Natural killer cell treated with Interleukin-12 subunit alpha and Interleukin-12 subunit beta and Interleukin-15 and Interleukin-18, amount 100 ng/mL, for 72 hours (primary cell): ENCODE measurements at regions not wholly inside any gene's neighbourhood (a gene's known extent, or its start where the extent isn't known, plus 50 kb on each side); places are given as distances from the start of the nearest gene placed in this dataset.
A peak's percentile ranks its signal among the peaks of the same experiment; 100 is the strongest.

Experiments
- ATAC-seq, 2 donors: fragments of 150-1000 bp; cut with Tn5 transposase in 1 of 2; sonication (Bioruptor Pico), chemical (Tn5 transposase) in 1 of 2; 2 replicates each; pipeline ENCODE4 v1.10.0; 2021
- DNase-seq: peaks from one replicate; pipeline ENCODE4 v3.0.0; 2022; ENCODE audit warnings: low spot score
- H3K27ac Mint-ChIP-seq, 2 donors: 1 replicate in 1 of 2; 2 replicates in 1 of 2; pipeline ENCODE4 v1.8.0; 2022; ENCODE audit warnings: mixed read lengths in 2 of 2, mild to moderate bottlenecking in 1 of 2, moderate library complexity in 1 of 2
- H3K27me3 Mint-ChIP-seq, 2 donors: 1 replicate in 1 of 2; 2 replicates in 1 of 2; pipeline ENCODE4 v1.8.0; 2022; ENCODE audit warnings: mixed read lengths in 2 of 2
- H3K36me3 Mint-ChIP-seq: one replicate; pipeline ENCODE4 v1.8.0; 2022; ENCODE audit warnings: mixed read lengths
- H3K4me1 Mint-ChIP-seq, 2 donors: 1 replicate in 1 of 2; 2 replicates in 1 of 2; pipeline ENCODE4 v1.8.0; 2022; ENCODE audit warnings: low read depth in 2 of 2, mixed read lengths in 2 of 2, mild to moderate bottlenecking in 1 of 2
- H3K4me3 Mint-ChIP-seq: one replicate; pipeline ENCODE4 v1.8.0; 2022; ENCODE audit warnings: mixed read lengths
- H3K9me3 Mint-ChIP-seq: 2 replicates; pipeline ENCODE4 v1.8.0; 2022; ENCODE audit warnings: mixed read lengths

DNA sequence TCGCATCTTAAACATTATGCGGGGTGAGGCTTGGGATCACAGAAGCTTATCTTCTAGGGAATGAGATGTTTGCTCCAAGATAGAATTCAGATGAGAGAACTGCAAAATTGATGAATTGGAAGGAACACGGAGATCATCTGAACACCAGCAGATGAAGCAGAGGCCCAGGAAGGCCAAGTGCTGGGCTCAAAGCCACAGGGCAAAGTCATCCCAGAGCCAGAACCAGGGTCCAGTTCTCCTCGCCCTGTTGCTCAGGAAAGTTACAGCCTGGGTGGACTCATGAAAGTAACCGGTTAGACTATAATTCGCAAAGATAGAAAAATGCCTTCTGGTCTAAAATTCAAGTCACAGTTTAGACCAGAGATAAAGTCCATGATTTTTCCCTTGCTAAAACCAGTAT lies 456.1 kb upstream of the ID2 start:
- no peaks in the 10 kb centered on the region for H3K27me3 Mint-ChIP-seq
- no peak for ATAC-seq
- peaks cover 15 to 31% of the 10 kb centered on the region in 2 donors for H3K4me1 Mint-ChIP-seq
- H3K4me3 Mint-ChIP-seq: no peak overlapping the region
- no peaks in the 10 kb centered on the region for H3K9me3 Mint-ChIP-seq
- H3K36me3 Mint-ChIP-seq: peaks cover 1% of the 10 kb centered on the region
- no peak for DNase-seq
- H3K27ac Mint-ChIP-seq: no peak overlapping the region

DNA sequence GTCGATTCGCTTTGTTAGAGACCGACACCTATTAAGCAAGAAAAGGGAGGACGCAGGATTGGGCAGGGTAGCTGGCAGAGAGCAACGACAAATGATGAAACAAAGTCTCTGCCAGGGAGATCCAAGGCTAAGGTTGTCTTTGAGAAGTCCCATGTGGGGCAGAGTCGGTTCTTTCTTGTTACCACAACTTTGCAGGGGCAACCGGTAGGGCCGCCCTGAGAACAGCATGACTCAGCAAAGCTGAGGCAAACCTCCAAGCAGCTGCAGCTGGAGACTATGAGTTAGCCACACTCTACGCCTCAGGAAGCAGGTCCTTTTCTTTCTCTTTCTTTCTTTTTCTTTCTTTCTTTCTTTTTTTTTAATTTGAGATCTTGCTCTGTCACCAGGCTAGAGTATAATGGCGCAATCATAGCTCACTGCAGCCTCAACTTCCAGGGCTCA lies 452.3 kb upstream of the ID2 start:
- DNase-seq (peak; percentile 75), ATAC-seq (peak; percentile 97 to 99)
- Mint-ChIP-seq H3K27me3 (no peaks in the 10 kb centered on the region), H3K9me3 (no peaks in the 10 kb centered on the region), H3K27ac (peak overlapping the region; percentile 79 to 89), H3K4me3 (peak overlapping the region; percentile 77), H3K36me3 (peaks cover 4% of the 10 kb centered on the region), H3K4me1 (peaks cover 27 to 35% of the 10 kb centered on the region in 2 donors)

DNA sequence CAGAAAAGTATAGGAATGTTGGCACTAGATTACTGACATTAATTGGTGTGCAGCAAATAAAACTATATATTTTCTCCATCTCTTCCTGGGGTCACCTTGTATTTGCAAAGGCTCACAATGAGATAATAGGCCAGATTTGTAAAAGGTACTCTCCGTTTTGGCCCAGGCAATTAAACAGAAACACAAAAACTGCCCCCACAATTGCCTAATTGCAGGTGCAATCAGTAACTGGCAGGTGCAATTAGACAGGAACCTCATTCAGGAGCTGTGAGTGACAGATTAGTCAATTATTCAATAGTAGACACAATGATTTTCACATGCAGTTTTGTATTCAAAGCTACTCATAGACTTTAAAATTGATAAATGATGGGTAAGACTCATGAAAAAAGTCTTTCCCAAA lies 451.4 kb upstream of the ID2 start:
- ATAC-seq: no peak
- Mint-ChIP-seq H3K4me1 (peaks cover 36 to 44% of the 10 kb centered on the region in 2 donors), H3K4me3 (no peak overlapping the region), H3K27me3 (no peaks in the 10 kb centered on the region), H3K27ac (peak overlapping the region; percentile 79 to 89), H3K9me3 (no peaks in the 10 kb centered on the region), H3K36me3 (peaks cover 4% of the 10 kb centered on the region)
- DNase-seq: no peak

DNA sequence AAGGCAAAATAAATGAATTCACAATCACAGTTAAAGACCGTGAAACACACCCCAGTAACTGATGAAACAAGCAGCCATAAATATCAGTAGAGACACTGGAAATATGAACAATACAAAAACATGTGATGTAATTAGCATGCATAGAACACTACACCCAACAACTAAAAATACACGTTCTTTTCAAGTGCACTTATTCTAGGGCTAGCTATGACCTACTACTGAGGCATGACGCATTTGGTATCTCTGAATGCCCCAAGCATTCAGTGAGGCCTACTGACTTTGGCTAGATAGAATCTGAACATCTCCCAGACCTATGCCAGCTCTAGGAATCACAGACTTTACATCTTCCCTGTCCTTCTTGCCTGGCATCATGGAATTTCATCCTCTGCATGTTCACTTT lies 450.0 kb upstream of the ID2 start:
- Mint-ChIP-seq H3K36me3 (peaks cover 4% of the 10 kb centered on the region), H3K27me3 (no peaks in the 10 kb centered on the region), H3K9me3 (no peaks in the 10 kb centered on the region), H3K4me3 (no peak overlapping the region), H3K27ac (peak overlapping the region in 1 of 2 donors; percentile 33), H3K4me1 (peaks cover 36 to 50% of the 10 kb centered on the region in 2 donors)
- DNase-seq (no peak), ATAC-seq (no peak)

DNA sequence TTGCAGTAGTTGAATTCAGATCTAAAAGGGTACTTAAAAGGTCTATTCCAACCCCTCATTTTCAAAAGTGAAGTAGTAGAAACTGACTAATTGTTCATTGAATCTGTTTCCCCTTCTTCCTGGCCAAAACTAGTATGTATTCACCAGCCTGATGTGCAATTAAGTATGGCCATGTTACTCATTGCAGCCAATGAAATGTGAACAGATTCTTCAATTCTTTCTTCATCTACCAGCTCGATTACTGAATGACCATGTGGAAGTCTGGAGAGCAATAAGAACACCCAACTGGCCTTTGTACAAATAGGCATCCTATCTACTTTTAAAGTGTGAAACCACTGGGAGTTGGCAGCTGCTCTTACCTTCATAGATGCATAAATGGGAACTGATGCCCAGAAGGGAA lies 449.0 kb upstream of the ID2 start:
- DNase-seq: no peak
- Mint-ChIP-seq H3K27ac (peak overlapping the region; percentile 33 to 36), H3K4me3 (no peak overlapping the region), H3K4me1 (peaks cover 35 to 56% of the 10 kb centered on the region in 2 donors), H3K36me3 (peaks cover 4% of the 10 kb centered on the region), H3K9me3 (no peaks in the 10 kb centered on the region), H3K27me3 (no peaks in the 10 kb centered on the region)
- ATAC-seq: no peak

DNA sequence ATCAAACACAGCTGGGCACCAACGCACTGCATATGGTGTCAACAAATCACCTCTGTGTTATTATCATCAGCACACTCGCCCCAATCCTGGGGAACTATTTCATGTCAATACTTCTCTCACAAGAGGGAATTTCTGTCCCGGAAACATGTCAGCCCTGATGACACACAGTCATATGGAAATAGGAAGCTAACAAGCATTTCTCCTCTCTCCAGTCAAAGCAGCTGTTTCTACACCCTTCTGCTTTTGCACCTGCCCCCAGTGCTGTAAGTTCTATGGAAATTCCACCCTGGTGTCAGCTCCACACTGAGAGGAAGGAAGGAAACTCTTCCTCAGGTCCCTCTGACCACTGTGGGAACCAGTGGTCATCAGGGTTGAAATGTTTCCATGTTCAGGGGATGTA lies 447.6 kb upstream of the ID2 start:
- DNase-seq (no peak), ATAC-seq (no peak)
- H3K36me3 Mint-ChIP-seq: peaks cover 4% of the 10 kb centered on the region
- no peaks in the 10 kb centered on the region for H3K9me3 Mint-ChIP-seq
- peaks cover 41 to 66% of the 10 kb centered on the region in 2 donors for H3K4me1 Mint-ChIP-seq
- peak overlapping the region in 1 of 2 donors; percentile 79 for H3K27ac Mint-ChIP-seq
- no peaks in the 10 kb centered on the region for H3K27me3 Mint-ChIP-seq
- H3K4me3 Mint-ChIP-seq: no peak overlapping the region

DNA sequence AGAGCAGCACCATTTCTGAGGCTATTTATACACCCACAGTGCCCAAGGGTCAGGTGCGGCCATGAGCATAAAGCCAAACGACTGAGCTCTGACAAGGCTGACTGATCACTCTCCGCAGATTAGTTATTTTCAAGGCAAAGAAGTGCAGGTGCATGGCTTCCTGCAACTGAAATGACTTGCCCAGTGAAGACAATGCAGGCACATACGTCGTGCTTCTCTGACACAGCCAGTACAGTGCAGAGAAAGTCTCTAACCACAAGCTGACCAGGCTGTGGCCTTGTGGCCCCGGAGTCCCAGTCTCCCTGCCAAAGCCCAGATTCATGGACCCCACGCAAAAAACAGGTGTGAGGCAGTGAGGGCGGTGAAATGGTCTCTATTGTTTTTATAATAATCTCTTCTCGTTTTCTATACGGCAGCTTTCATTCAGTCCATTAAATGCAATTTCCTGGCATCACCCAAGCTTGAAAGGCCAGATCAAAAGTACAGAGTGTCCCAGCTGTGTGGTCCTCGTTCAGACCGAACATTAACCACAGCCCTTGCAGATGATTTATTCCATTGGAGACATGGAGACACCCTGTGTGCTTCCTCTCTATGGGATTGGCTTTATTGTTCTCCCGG lies 447.0 kb upstream of the ID2 start:
- H3K27ac Mint-ChIP-seq: peak overlapping the region in 1 of 2 donors; percentile 79
- H3K36me3 Mint-ChIP-seq: peaks cover 4% of the 10 kb centered on the region
- H3K27me3 Mint-ChIP-seq: no peaks in the 10 kb centered on the region

DNA sequence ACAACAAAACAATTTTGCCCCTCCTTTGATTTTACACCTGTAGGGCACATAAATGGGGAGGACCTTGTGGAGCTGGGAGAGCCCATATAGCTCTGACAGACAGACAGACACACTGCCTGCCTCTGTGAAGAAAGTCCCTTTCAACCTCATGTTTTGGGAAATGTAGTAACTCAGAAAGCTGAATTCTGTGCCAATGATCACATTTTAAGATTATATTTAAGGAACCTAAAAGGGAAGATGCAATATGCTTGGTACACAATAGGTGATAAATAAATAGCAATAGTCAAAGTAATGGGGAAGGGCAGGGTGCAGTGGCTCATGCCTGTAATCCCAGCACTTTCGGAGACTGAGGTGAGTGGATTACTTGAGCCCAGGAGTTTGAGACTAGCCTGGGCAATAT lies 446.4 kb upstream of the ID2 start:
- Mint-ChIP-seq H3K27ac (peak overlapping the region in 1 of 2 donors; percentile 79), H3K9me3 (no peaks in the 10 kb centered on the region), H3K4me3 (peak overlapping the region; percentile 47), H3K27me3 (no peaks in the 10 kb centered on the region), H3K4me1 (peaks cover 44 to 67% of the 10 kb centered on the region in 2 donors), H3K36me3 (peaks cover 4% of the 10 kb centered on the region)
- DNase-seq (no peak), ATAC-seq (no peak)

More for the DNA sequence above, 447.0 kb upstream of the ID2 start:
- DNase-seq (no peak), ATAC-seq (peak; percentile 22 to 51)
- peaks cover 41 to 66% of the 10 kb centered on the region in 2 donors for H3K4me1 Mint-ChIP-seq
- H3K4me3 Mint-ChIP-seq: peak overlapping the region; percentile 47
- no peaks in the 10 kb centered on the region for H3K9me3 Mint-ChIP-seq

DNA sequence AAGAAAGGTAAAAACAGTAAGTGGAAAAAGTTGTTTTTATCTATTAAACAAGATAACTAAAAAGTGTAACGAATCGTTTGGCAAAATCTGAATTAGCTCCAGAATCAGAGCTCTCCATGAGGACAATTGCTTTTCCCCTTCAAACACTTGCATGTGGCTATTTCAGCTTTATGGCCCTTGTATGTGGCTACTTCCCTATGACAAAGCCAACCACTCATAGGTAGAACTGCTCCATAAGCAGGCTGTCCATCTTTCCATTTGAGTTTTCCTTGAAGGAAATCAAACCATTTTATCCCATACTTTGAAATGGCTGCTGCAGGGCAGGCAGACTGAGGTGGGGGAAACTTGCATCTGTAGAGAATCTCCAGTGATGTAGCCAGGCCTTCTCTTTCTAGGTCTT lies 445.5 kb upstream of the ID2 start:
- no peak for ATAC-seq
- Mint-ChIP-seq H3K27ac (peak overlapping the region in 1 of 2 donors; percentile 79), H3K4me1 (peaks cover 51 to 60% of the 10 kb centered on the region in 2 donors)

DNA sequence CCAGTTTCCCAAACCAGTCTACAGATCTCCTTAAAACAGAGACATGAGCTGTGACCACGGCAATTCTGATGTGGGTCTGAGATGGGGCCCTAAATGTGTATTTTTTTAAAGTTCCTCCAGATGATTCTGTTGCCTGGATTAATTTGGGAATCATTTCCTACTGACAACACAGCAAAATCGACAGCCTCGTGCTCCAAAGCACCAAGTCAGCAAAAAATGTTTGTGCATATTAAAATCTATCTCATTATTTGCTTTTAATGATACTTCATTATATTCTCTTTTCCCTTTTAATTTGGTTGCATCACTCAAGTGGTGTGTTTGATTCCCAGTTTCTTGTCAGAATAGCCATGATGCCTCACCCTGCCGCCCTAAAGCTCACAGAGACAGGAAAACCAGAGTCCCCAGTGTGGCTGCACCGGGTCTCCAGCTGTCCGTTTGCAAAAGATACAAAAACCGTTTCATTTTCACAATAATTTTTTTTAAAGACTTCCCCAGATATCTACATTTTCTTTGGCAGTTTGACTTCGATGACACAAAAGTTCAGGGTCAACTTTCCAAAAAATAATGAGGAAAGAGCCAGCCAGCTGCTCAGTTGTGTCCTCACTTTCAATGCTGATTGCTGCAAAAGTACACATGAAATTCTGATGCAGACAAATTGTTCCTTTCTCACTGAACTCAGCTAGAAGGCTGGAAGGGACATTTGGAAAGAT lies 443.2 kb upstream of the ID2 start:
- no peaks in the 10 kb centered on the region for H3K9me3 Mint-ChIP-seq
- DNase-seq (no peak), ATAC-seq (no peak)
- H3K4me3 Mint-ChIP-seq: peak overlapping the region; percentile 68
- H3K4me1 Mint-ChIP-seq: peaks cover 44 to 49% of the 10 kb centered on the region in 2 donors
- H3K36me3 Mint-ChIP-seq: no peaks in the 10 kb centered on the region
- no peaks in the 10 kb centered on the region for H3K27me3 Mint-ChIP-seq
- peak overlapping the region; percentile 72 to 77 for H3K27ac Mint-ChIP-seq

More for the DNA sequence above, 445.5 kb upstream of the ID2 start:
- DNase-seq: no peak
- Mint-ChIP-seq H3K36me3 (no peaks in the 10 kb centered on the region), H3K4me3 (no peak overlapping the region), H3K9me3 (no peaks in the 10 kb centered on the region), H3K27me3 (no peaks in the 10 kb centered on the region)

DNA sequence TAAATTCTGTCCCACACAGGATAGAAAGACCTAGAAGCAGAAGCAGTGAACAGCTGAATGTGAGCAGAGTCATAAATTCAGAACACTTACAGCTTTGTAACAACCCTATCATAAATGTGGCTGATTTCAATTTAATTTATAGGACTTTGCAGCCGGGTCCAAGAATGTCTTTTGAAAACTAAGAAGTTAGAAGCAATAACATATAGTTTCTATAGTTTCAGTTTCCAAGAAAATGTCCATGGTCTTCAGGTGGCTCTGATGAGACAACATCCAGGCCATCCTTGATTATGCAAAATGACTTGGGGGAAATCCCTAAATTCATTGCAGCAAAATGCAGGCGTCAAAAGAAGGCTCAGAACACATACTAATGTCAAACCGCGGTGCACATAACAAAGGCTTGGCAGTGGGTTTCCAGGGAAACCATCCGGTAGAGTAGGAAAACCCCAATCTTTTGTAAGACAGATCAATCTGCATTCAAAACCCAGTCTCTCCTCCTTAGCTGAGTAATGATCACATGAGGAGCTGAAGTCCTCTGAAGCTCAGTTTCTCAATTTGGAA lies 442.2 kb upstream of the ID2 start:
- H3K4me3 Mint-ChIP-seq: peak overlapping the region; percentile 68
- peak overlapping the region; percentile 72 to 77 for H3K27ac Mint-ChIP-seq
- peaks cover 37 to 44% of the 10 kb centered on the region in 2 donors for H3K4me1 Mint-ChIP-seq
- H3K9me3 Mint-ChIP-seq: no peaks in the 10 kb centered on the region
- ATAC-seq (peak; percentile 87 to 95), DNase-seq (peak; percentile 68)
- no peaks in the 10 kb centered on the region for H3K27me3 Mint-ChIP-seq
- H3K36me3 Mint-ChIP-seq: peaks cover 5% of the 10 kb centered on the region

DNA sequence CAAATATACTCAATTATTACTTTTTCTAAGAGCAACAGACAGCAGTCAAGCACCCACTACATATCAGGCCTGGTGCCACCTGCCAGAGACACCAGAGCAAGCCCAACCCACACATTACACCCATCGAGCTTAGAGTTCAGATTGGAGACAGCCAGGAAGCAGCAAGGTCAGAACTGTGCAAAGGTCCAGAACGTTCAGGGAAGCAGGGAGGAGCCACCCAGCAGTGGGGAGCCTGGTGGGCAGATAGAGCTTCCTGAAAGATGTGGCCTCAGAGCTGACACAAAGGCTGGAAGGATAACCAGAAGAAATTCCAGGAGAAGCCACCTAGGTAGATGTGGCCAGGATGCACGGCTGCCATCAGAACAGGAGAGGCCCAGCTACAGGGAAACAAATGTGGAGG lies 440.5 kb upstream of the ID2 start:
- peaks cover 32 to 33% of the 10 kb centered on the region in 2 donors for H3K4me1 Mint-ChIP-seq
- no peaks in the 10 kb centered on the region for H3K27me3 Mint-ChIP-seq
- ATAC-seq (no peak), DNase-seq (no peak)
- peak overlapping the region; percentile 4 to 77 for H3K27ac Mint-ChIP-seq
- no peaks in the 10 kb centered on the region for H3K9me3 Mint-ChIP-seq
- H3K36me3 Mint-ChIP-seq: peaks cover 21% of the 10 kb centered on the region
- no peak overlapping the region for H3K4me3 Mint-ChIP-seq

DNA sequence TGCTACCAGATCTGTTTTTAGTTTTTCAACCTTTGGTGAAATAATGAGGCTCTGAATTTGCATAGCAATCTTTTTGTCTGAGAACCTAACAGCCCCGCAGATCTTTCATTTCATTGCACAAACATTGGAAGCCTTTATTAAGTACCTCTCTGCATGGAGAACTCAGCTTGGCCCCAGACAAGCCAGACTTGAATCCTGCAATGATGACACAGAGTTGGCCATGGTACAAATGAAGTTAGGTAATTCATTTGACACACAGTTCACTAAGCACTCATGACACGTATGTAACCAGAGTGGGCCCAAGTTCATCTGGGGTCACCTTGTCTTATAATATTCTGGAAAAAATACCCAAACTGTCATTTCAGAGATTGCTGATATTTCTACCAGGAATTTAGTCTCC lies 439.1 kb upstream of the ID2 start:
- Mint-ChIP-seq H3K4me1 (peaks cover 23 to 33% of the 10 kb centered on the region in 2 donors), H3K4me3 (no peak overlapping the region), H3K9me3 (no peaks in the 10 kb centered on the region), H3K36me3 (peaks cover 27% of the 10 kb centered on the region), H3K27ac (peak overlapping the region in 1 of 2 donors; percentile 77), H3K27me3 (no peaks in the 10 kb centered on the region)
- ATAC-seq: no peak
- no peak for DNase-seq

DNA sequence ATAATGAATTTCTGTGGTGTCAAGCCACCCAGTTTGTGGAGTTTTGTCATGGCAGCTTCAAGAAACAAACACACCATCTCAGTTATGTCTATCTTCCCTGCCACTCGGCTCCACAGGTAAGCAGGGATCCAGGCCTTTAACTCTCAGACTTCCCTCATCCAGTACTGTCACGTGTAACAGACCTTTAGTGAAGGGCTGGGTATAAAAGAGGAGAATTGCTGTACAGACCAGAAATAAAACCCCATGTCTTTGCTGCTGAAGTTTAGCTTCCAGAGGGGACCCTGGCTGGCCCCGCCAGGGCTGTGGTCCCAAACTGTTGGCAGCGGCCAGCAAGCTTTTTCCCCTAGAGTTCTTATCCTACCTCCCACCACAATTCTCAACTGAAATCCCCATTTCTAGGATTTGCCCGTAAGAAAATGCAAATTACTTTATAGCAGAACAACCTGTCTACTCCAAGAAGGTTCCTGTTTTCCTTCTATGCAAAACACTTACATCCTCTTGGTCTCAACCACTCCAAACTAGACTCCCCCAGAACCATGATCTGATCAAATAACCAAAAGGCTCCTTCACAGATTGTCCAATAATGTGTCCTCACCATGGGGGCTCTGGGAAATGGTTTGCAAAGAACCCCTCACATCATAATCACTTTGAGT lies 438.0 kb upstream of the ID2 start:
- H3K4me3 Mint-ChIP-seq: no peak overlapping the region
- no peaks in the 10 kb centered on the region for H3K9me3 Mint-ChIP-seq
- ATAC-seq: no peak
- no peak for DNase-seq
- H3K27ac Mint-ChIP-seq: peak overlapping the region in 1 of 2 donors; percentile 83
- peaks cover 23 to 34% of the 10 kb centered on the region in 2 donors for H3K4me1 Mint-ChIP-seq
- H3K36me3 Mint-ChIP-seq: peaks cover 27% of the 10 kb centered on the region
- H3K27me3 Mint-ChIP-seq: no peaks in the 10 kb centered on the region
